ENCODE measurements at regions not wholly inside any gene's neighbourhood (a gene's known extent, or its start where the extent isn't known, plus 50 kb on each side); places are given as distances from the start of the nearest gene placed in this dataset.
"Not testable (repeated sequence)": the region's sequence is repeated elsewhere in the genome, so short reads cannot be mapped to it uniquely, and the experiment has no call there.

- DNase-seq (ENCODE audit: extremely low read depth, insufficient read length) = no peak
- no peak for TF ChIP-seq CTCF (IDR thresholded peaks at IDR 0.05; ENCODE audit: insufficient read depth, low read length, poor library complexity, severe bottlenecking)
- no peaks in the 10 kb centered on the region for H3K27me3 ChIP-seq (replicated peaks; ENCODE audit: control insufficient read depth, insufficient read depth, low read length)
- no peak overlapping the region for H3K4me3 ChIP-seq (replicated peaks; ENCODE audit: low read depth, low read length)
- H3K36me3 ChIP-seq (ENCODE audit: control insufficient read depth, insufficient read depth, low read length) = no peaks in the 10 kb centered on the region
Observed at GRCh38 chr18:43341014-43341413, 63.7 kb upstream of the SYT4 start.

- no peak overlapping the region for H3K4me3 ChIP-seq (replicated peaks; ENCODE audit: low read depth, low read length)
- no peaks in the 10 kb centered on the region for H3K27me3 ChIP-seq (replicated peaks; ENCODE audit: control insufficient read depth, insufficient read depth, low read length)
- no peaks in the 10 kb centered on the region for H3K36me3 ChIP-seq (ENCODE audit: control insufficient read depth, insufficient read depth, low read length)
- DNase-seq (ENCODE audit: extremely low read depth, insufficient read length) = no peak
- no peak for TF ChIP-seq CTCF (IDR thresholded peaks at IDR 0.05; ENCODE audit: insufficient read depth, low read length, poor library complexity, severe bottlenecking)
Observed at GRCh38 chr18:43350176-43350575, 72.9 kb upstream of the SYT4 start.

- no peak overlapping the region for H3K4me3 ChIP-seq (replicated peaks; ENCODE audit: low read depth, low read length)
- DNase-seq (ENCODE audit: extremely low read depth, insufficient read length) = no peak
- no peak for TF ChIP-seq CTCF (IDR thresholded peaks at IDR 0.05; ENCODE audit: insufficient read depth, low read length, poor library complexity, severe bottlenecking)
Observed at GRCh38 chr18:43364535-43364934, 87.2 kb upstream of the SYT4 start.

GRCh38 chr18:43367895-43368294 is 90.6 kb upstream of the SYT4 start:
- Histone ChIP-seq H3K36me3 (ENCODE audit: control insufficient read depth, insufficient read depth, low read length) (no peaks in the 10 kb centered on the region), H3K4me3 (replicated peaks; ENCODE audit: low read depth, low read length) (no peak overlapping the region), H3K27me3 (replicated peaks; ENCODE audit: control insufficient read depth, insufficient read depth, low read length) (no peaks in the 10 kb centered on the region)
- DNase-seq (ENCODE audit: extremely low read depth, insufficient read length) = no peak
- TF ChIP-seq CTCF (IDR thresholded peaks at IDR 0.05; ENCODE audit: insufficient read depth, low read length, poor library complexity, severe bottlenecking) = no peak

More at GRCh38 chr18:43364535-43364934, 87.2 kb upstream of the SYT4 start:
- H3K27me3 ChIP-seq (replicated peaks; ENCODE audit: control insufficient read depth, insufficient read depth, low read length) = no peaks in the 10 kb centered on the region
- no peaks in the 10 kb centered on the region for H3K36me3 ChIP-seq (ENCODE audit: control insufficient read depth, insufficient read depth, low read length)

GRCh38 chr18:43369311-43369710 is 92.0 kb upstream of the SYT4 start:
- H3K27me3 ChIP-seq (replicated peaks; ENCODE audit: control insufficient read depth, insufficient read depth, low read length); DNase-seq (ENCODE audit: extremely low read depth, insufficient read length): not testable (repeated sequence)

GRCh38 chr18:43372773-43373172 is 95.5 kb upstream of the SYT4 start:
- H3K27me3 ChIP-seq (replicated peaks; ENCODE audit: control insufficient read depth, insufficient read depth, low read length) = no peaks in the 10 kb centered on the region
- TF ChIP-seq CTCF (IDR thresholded peaks at IDR 0.05; ENCODE audit: insufficient read depth, low read length, poor library complexity, severe bottlenecking) = no peak
- H3K36me3 ChIP-seq (ENCODE audit: control insufficient read depth, insufficient read depth, low read length) = no peaks in the 10 kb centered on the region
- no peak for DNase-seq (ENCODE audit: extremely low read depth, insufficient read length)
- no peak overlapping the region for H3K4me3 ChIP-seq (replicated peaks; ENCODE audit: low read depth, low read length)

More at GRCh38 chr18:43369311-43369710, 92.0 kb upstream of the SYT4 start:
- not testable (repeated sequence) for H3K36me3 ChIP-seq (ENCODE audit: control insufficient read depth, insufficient read depth, low read length); H3K4me3 ChIP-seq (replicated peaks; ENCODE audit: low read depth, low read length)

Data from GM06990 (cell line).